BE2C (cell line): ENCODE measurements at regions not wholly inside any gene's neighbourhood (a gene's known extent, or its start where the extent isn't known, plus 50 kb on each side); places are given as distances from the start of the nearest gene placed in this dataset.

Source experiments
- DNase-seq: peaks from one replicate; pipeline ENCODE4 v3.0.0-alpha.2; 2020
- H3K27me3 ChIP-seq: fragments of 250-450 bp; sonication (Bioruptor Pico); 2 replicates; pipeline ENCODE4 v1.5.1; 2020; ENCODE audit warnings: mild to moderate bottlenecking
- H3K36me3 ChIP-seq: fragments of 250-450 bp; sonication (Bioruptor Pico); 2 replicates; pipeline ENCODE4 v1.5.1; 2020; ENCODE audit warnings: mild to moderate bottlenecking
- H3K4me1 ChIP-seq: fragments of 250-450 bp; sonication (Bioruptor Pico); 2 replicates; pipeline ENCODE4 v1.5.1; 2020
- H3K4me3 ChIP-seq: 2 replicates; pipeline ENCODE4 v1.5.1; 2011; ENCODE audit warnings: low read depth, low read length
- H3K9me3 ChIP-seq: fragments of 250-450 bp; sonication (Bioruptor Pico); 2 replicates; pipeline ENCODE4 v1.5.1; 2020
- CTCF ChIP-seq: IDR thresholded peaks from 2 replicates; pipeline ENCODE4 v1.5.1; 2012; ENCODE audit warnings: mild to moderate bottlenecking, low read depth, low read length

GRCh38 chr18:64330161-64330560 is 181.3 kb upstream of the LINC00305 start:
- no peaks in the 10 kb centered on the region for H3K27me3 ChIP-seq
- no peak overlapping the region for H3K4me3 ChIP-seq
- peak; percentile 21; the same call in 1 of the 2 replicates for TF ChIP-seq CTCF
- no peaks in the 10 kb centered on the region for H3K9me3 ChIP-seq
- DNase-seq = no peak
- no peaks in the 10 kb centered on the region for H3K36me3 ChIP-seq
- no peaks in the 10 kb centered on the region for H3K4me1 ChIP-seq

- H3K9me3 ChIP-seq = no peaks in the 10 kb centered on the region
- no peak for TF ChIP-seq CTCF
Measured at GRCh38 chr18:64322189-64322588, 173.3 kb upstream of the LINC00305 start.

GRCh38 chr18:64318547-64318946 is 169.7 kb upstream of the LINC00305 start:
- Histone ChIP-seq H3K36me3 (no peaks in the 10 kb centered on the region), H3K4me1 (no peaks in the 10 kb centered on the region), H3K9me3 (no peaks in the 10 kb centered on the region), H3K4me3 (no peak overlapping the region), H3K27me3 (no peaks in the 10 kb centered on the region)
- DNase-seq = no peak
- TF ChIP-seq CTCF = no peak

More at GRCh38 chr18:64322189-64322588, 173.3 kb upstream of the LINC00305 start:
- no peaks in the 10 kb centered on the region for H3K4me1 ChIP-seq
- H3K4me3 ChIP-seq = no peak overlapping the region
- no peak for DNase-seq
- no peaks in the 10 kb centered on the region for H3K36me3 ChIP-seq
- H3K27me3 ChIP-seq = no peaks in the 10 kb centered on the region

- Histone ChIP-seq H3K27me3 (no peaks in the 10 kb centered on the region), H3K9me3 (no peaks in the 10 kb centered on the region), H3K4me1 (no peaks in the 10 kb centered on the region), H3K36me3 (no peaks in the 10 kb centered on the region), H3K4me3 (no peak overlapping the region)
- no peak for DNase-seq
- no peak for TF ChIP-seq CTCF
Measured at GRCh38 chr18:64311859-64312258, 163.0 kb upstream of the LINC00305 start.

GRCh38 chr18:64295839-64296238 is 147.0 kb upstream of the LINC00305 start:
- no peak for DNase-seq
- TF ChIP-seq CTCF = no peak
- Histone ChIP-seq H3K4me1 (no peaks in the 10 kb centered on the region), H3K27me3 (no peaks in the 10 kb centered on the region), H3K36me3 (no peaks in the 10 kb centered on the region), H3K9me3 (no peaks in the 10 kb centered on the region), H3K4me3 (no peak overlapping the region)

- DNase-seq = no peak
Measured at GRCh38 chr18:64294967-64295366, 146.1 kb upstream of the LINC00305 start.

More at GRCh38 chr18:64294967-64295366, 146.1 kb upstream of the LINC00305 start:
- Histone ChIP-seq H3K9me3 (no peaks in the 10 kb centered on the region), H3K4me3 (no peak overlapping the region), H3K36me3 (no peaks in the 10 kb centered on the region), H3K27me3 (no peaks in the 10 kb centered on the region), H3K4me1 (no peaks in the 10 kb centered on the region)
- TF ChIP-seq CTCF = no peak
